ENCODE measurements at regions not wholly inside any gene's neighbourhood (a gene's known extent, or its start where the extent isn't known, plus 50 kb on each side); places are given as distances from the start of the nearest gene placed in this dataset.

GRCh38 chr17:33387406-33387805 lies 94.3 kb upstream of the ASIC2 start:
- TF ChIP-seq, protein P1, sequence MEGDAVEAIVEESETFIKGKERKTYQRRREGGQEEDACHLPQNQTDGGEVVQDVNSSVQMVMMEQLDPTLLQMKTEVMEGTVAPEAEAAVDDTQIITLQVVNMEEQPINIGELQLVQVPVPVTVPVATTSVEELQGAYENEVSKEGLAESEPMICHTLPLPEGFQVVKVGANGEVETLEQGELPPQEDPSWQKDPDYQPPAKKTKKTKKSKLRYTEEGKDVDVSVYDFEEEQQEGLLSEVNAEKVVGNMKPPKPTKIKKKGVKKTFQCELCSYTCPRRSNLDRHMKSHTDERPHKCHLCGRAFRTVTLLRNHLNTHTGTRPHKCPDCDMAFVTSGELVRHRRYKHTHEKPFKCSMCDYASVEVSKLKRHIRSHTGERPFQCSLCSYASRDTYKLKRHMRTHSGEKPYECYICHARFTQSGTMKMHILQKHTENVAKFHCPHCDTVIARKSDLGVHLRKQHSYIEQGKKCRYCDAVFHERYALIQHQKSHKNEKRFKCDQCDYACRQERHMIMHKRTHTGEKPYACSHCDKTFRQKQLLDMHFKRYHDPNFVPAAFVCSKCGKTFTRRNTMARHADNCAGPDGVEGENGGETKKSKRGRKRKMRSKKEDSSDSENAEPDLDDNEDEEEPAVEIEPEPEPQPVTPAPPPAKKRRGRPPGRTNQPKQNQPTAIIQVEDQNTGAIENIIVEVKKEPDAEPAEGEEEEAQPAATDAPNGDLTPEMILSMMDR (IDR thresholded peaks at IDR 0.05), result no peak
- no peak for TF ChIP-seq EZH2 (IDR thresholded peaks at IDR 0.05; ENCODE audit: borderline replicate concordance, insufficient read depth, low read depth, low read length, poor library complexity, severe bottlenecking)
